SK-N-MC (cell line): ENCODE measurements at regions not wholly inside any gene's neighbourhood (a gene's known extent, or its start where the extent isn't known, plus 50 kb on each side); places are given as distances from the start of the nearest gene placed in this dataset.

Experiments used
- EZH2 ChIP-seq: fragments of 200-600 bp; sonication (generic); IDR thresholded peaks from one replicate; pipeline ENCODE4 v1.6.1; 2017; ENCODE audit warnings: antibody characterized with exemption
- POLR2AphosphoS5 ChIP-seq: IDR thresholded peaks from 2 replicates; pipeline ENCODE4 v1.6.1; 2012; ENCODE audit warnings: mild to moderate bottlenecking, low read depth, low read length, borderline replicate concordance

DNA sequence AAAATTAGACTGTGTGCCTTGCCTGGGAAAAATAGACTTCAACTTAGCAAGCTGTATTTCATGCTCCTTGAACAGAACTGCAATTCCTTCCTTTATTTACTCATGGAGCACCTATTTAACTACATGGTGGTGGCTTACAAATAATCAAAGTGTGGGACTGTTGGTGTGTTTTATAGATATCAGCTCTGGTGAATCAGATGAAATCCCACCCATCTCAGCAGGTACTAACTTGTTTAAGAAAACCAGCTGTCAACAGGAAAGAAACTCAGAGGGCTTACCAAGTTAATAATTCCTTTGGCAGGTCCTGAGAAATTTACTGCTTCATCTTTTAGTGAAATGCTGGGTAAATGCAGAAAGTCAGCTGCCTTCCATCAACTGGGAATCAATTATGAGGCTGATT, 830.6 kb downstream of the SLC4A3 start:
- TF ChIP-seq EZH2 (no peak), POLR2AphosphoS5 (no peak)
